Kidney epithelial cell (primary cell): ENCODE measurements at regions not wholly inside any gene's neighbourhood (a gene's known extent, or its start where the extent isn't known, plus 50 kb on each side); places are given as distances from the start of the nearest gene placed in this dataset.

Source experiments
- DNase-seq: peaks from one replicate; pipeline ENCODE4 v3.0.0-alpha.2; 2010; ENCODE audit warnings: low read depth
- H3K27me3 ChIP-seq: 2 replicates; pipeline ENCODE4 v1.6.0; 2011; ENCODE audit warnings: low read length; ENCODE audit not compliant: control insufficient read depth, insufficient read depth
- H3K36me3 ChIP-seq: 2 replicates; pipeline ENCODE4 v1.5.1; 2011; ENCODE audit warnings: low read length; ENCODE audit not compliant: control insufficient read depth, insufficient read depth
- H3K4me3 ChIP-seq: 2 replicates; pipeline ENCODE4 v1.5.1; 2011; ENCODE audit warnings: low read depth, mild to moderate bottlenecking, control low read depth, low read length
- CTCF ChIP-seq: IDR thresholded peaks from 2 replicates; pipeline ENCODE4 v1.5.1; 2011; ENCODE audit warnings: mild to moderate bottlenecking, moderate library complexity, low read length, control low read depth, inconsistent platforms; ENCODE audit not compliant: insufficient read depth, poor library complexity, severe bottlenecking

- H3K36me3 ChIP-seq = no peaks in the 10 kb centered on the region
- no peak for TF ChIP-seq CTCF
- H3K27me3 ChIP-seq = no peaks in the 10 kb centered on the region
- no peak for DNase-seq
- no peak overlapping the region for H3K4me3 ChIP-seq
Measured at GRCh38 chr1:4062041-4062440, 162.0 kb upstream of the C1orf174 start.

GRCh38 chr1:4062560-4062959 lies 162.5 kb upstream of the C1orf174 start:
- Histone ChIP-seq H3K36me3 (no peaks in the 10 kb centered on the region), H3K4me3 (no peak overlapping the region), H3K27me3 (no peaks in the 10 kb centered on the region)
- no peak for TF ChIP-seq CTCF
- no peak for DNase-seq

- H3K27me3 ChIP-seq = no peaks in the 10 kb centered on the region
- H3K36me3 ChIP-seq = no peaks in the 10 kb centered on the region
- no peak for TF ChIP-seq CTCF
- H3K4me3 ChIP-seq = no peak overlapping the region
- no peak for DNase-seq
Measured at GRCh38 chr1:4062992-4063391, 162.9 kb upstream of the C1orf174 start.

GRCh38 chr1:4063516-4063915 lies 163.4 kb upstream of the C1orf174 start:
- no peaks in the 10 kb centered on the region for H3K27me3 ChIP-seq
- no peak for TF ChIP-seq CTCF
- no peaks in the 10 kb centered on the region for H3K36me3 ChIP-seq
- DNase-seq = no peak
- H3K4me3 ChIP-seq = no peak overlapping the region

- TF ChIP-seq CTCF = no peak
- Histone ChIP-seq H3K36me3 (no peaks in the 10 kb centered on the region), H3K4me3 (no peak overlapping the region), H3K27me3 (no peaks in the 10 kb centered on the region)
- DNase-seq = no peak
Measured at GRCh38 chr1:4064150-4064889, 164.2 kb upstream of the C1orf174 start.
